GM19351 (cell line): ENCODE measurements at regions not wholly inside any gene's neighbourhood (a gene's known extent, or its start where the extent isn't known, plus 50 kb on each side); places are given as distances from the start of the nearest gene placed in this dataset.
"Not testable (repeated sequence)": the region's sequence is repeated elsewhere in the genome, so short reads cannot be mapped to it uniquely, and the experiment has no call there.

Experiments used
- ATAC-seq: cut with Tn5 transposase; IDR thresholded peaks from one replicate; pipeline ENCODE4 v1.9.1; 2021; ENCODE audit warnings: mild to moderate bottlenecking, moderate library complexity; ENCODE audit not compliant: unreplicated experiment

- no peak for ATAC-seq
Measured at GRCh38 chr20:43837856-43838702, 76.6 kb upstream of the TOX2 start.

- no peak for ATAC-seq
Measured at GRCh38 chr20:43836790-43837189, 77.9 kb upstream of the TOX2 start.

- no peak for ATAC-seq
Measured at GRCh38 chr20:43835944-43836508, 78.6 kb upstream of the TOX2 start.

- ATAC-seq = no peak
Measured at GRCh38 chr20:43833511-43834395, 80.9 kb upstream of the TOX2 start.

GRCh38 chr20:43832961-43833360 lies 81.7 kb upstream of the TOX2 start:
- no peak for ATAC-seq

- ATAC-seq = no peak
Measured at GRCh38 chr20:43832096-43832816, 82.4 kb upstream of the TOX2 start.

- ATAC-seq = no peak
Measured at GRCh38 chr20:43831481-43832065, 83.1 kb upstream of the TOX2 start.

- no peak for ATAC-seq
Measured at GRCh38 chr20:43830883-43831282, 83.8 kb upstream of the TOX2 start.

GRCh38 chr20:43829951-43830690 lies 84.5 kb upstream of the TOX2 start:
- ATAC-seq = no peak

GRCh38 chr20:43827940-43828562 lies 86.6 kb upstream of the TOX2 start:
- ATAC-seq = no peak

GRCh38 chr20:43826943-43827342 lies 87.7 kb upstream of the TOX2 start:
- ATAC-seq = not testable (repeated sequence)

- ATAC-seq = no peak
Measured at GRCh38 chr20:43825581-43825980, 89.1 kb upstream of the TOX2 start.

GRCh38 chr20:43825051-43825402 lies 89.6 kb upstream of the TOX2 start:
- ATAC-seq = no peak

GRCh38 chr20:43824309-43825050 lies 90.2 kb upstream of the TOX2 start:
- ATAC-seq = no peak

GRCh38 chr20:43821795-43822194 lies 92.9 kb upstream of the TOX2 start:
- ATAC-seq = peak; percentile 60

GRCh38 chr20:43820731-43821330 lies 93.8 kb upstream of the TOX2 start:
- ATAC-seq = no peak

- no peak for ATAC-seq
Measured at GRCh38 chr20:43812216-43812615, 85.4 kb upstream of the GTSF1L start.

GRCh38 chr20:43809206-43809819 lies 82.5 kb upstream of the GTSF1L start:
- ATAC-seq = no peak
